Skin epidermis (tissue), 12 donors: ENCODE measurements at regions not wholly inside any gene's neighbourhood (a gene's known extent, or its start where the extent isn't known, plus 50 kb on each side); places are given as distances from the start of the nearest gene placed in this dataset.
"Not testable (repeated sequence)": the region's sequence is repeated elsewhere in the genome, so short reads cannot be mapped to it uniquely, and the experiment has no call there.

Experiments used
- H3K27ac ChIP-seq, 21 experiments: fragments of 200-600 bp; sonication (generic) in 11 of 21; one replicate each; pipeline ENCODE4 v1.5.0; 2020; ENCODE audit warnings: mild to moderate bottlenecking in 3 of 21, inconsistent platforms in 2 of 21, moderate library complexity in 2 of 21
- H3K4me3 ChIP-seq, 7 experiments: fragments of 200-600 bp; sonication (generic) in 2 of 7; one replicate each; pipeline ENCODE4 v1.5.0; 2020; ENCODE audit warnings: inconsistent platforms in 2 of 7, mild to moderate bottlenecking in 2 of 7, moderate library complexity in 1 of 7

- H3K27ac ChIP-seq, H3K4me3 ChIP-seq: not testable (repeated sequence)
Measured at GRCh38 chr4:159976871-159977482, 874.1 kb downstream of the RAPGEF2 start.

- H3K4me3 ChIP-seq = no peak overlapping the region
Measured at GRCh38 chr4:159977907-159978617, 875.2 kb downstream of the RAPGEF2 start.

GRCh38 chr4:159979351-159979750 is 876.5 kb downstream of the RAPGEF2 start:
- no peak overlapping the region for H3K4me3 ChIP-seq
- no peak overlapping the region for H3K27ac ChIP-seq

More at GRCh38 chr4:159977907-159978617, 875.2 kb downstream of the RAPGEF2 start:
- H3K27ac ChIP-seq = no peak overlapping the region

- H3K4me3 ChIP-seq = no peak overlapping the region
- no peak overlapping the region for H3K27ac ChIP-seq
Measured at GRCh38 chr4:159979953-159980352, 877.1 kb downstream of the RAPGEF2 start.

GRCh38 chr4:159980826-159981468 is 878.1 kb downstream of the RAPGEF2 start:
- Histone ChIP-seq H3K4me3 (no peak overlapping the region), H3K27ac (no peak overlapping the region)

- Histone ChIP-seq H3K4me3 (no peak overlapping the region), H3K27ac (no peak overlapping the region)
Measured at GRCh38 chr4:159981469-159981856, 878.6 kb downstream of the RAPGEF2 start.

GRCh38 chr4:159983082-159983481 is 880.2 kb downstream of the RAPGEF2 start:
- no peak overlapping the region for H3K27ac ChIP-seq
- no peak overlapping the region for H3K4me3 ChIP-seq

GRCh38 chr4:160009656-160010493 is 907.0 kb downstream of the RAPGEF2 start:
- H3K27ac ChIP-seq = no peak overlapping the region
- no peak overlapping the region for H3K4me3 ChIP-seq

- no peak overlapping the region for H3K27ac ChIP-seq
- H3K4me3 ChIP-seq = no peak overlapping the region
Measured at GRCh38 chr4:160019936-160020335, 917.1 kb downstream of the RAPGEF2 start.

- no peak overlapping the region for H3K4me3 ChIP-seq
Measured at GRCh38 chr4:160020804-160021203, 917.9 kb downstream of the RAPGEF2 start.

GRCh38 chr4:160021870-160022269 is 919.0 kb downstream of the RAPGEF2 start:
- H3K4me3 ChIP-seq = no peak overlapping the region
- H3K27ac ChIP-seq = no peak overlapping the region

More at GRCh38 chr4:160020804-160021203, 917.9 kb downstream of the RAPGEF2 start:
- H3K27ac ChIP-seq = no peak overlapping the region

GRCh38 chr4:160026721-160027120 is 923.8 kb downstream of the RAPGEF2 start:
- Histone ChIP-seq H3K27ac (no peak overlapping the region), H3K4me3 (no peak overlapping the region)

GRCh38 chr4:160034501-160034900 is 931.6 kb downstream of the RAPGEF2 start:
- H3K27ac ChIP-seq = no peak overlapping the region
- no peak overlapping the region for H3K4me3 ChIP-seq

GRCh38 chr4:160038615-160039014 is 935.7 kb downstream of the RAPGEF2 start:
- H3K27ac ChIP-seq = no peak overlapping the region
- H3K4me3 ChIP-seq = no peak overlapping the region

GRCh38 chr4:160044693-160045092 is 941.8 kb downstream of the RAPGEF2 start:
- no peak overlapping the region for H3K27ac ChIP-seq
- H3K4me3 ChIP-seq = no peak overlapping the region

GRCh38 chr4:160082432-160083207 is 979.7 kb downstream of the RAPGEF2 start:
- Histone ChIP-seq H3K4me3 (no peak overlapping the region), H3K27ac (no peak overlapping the region)

- Histone ChIP-seq H3K4me3 (no peak overlapping the region), H3K27ac (no peak overlapping the region)
Measured at GRCh38 chr4:160091631-160092030, 988.8 kb downstream of the RAPGEF2 start.

GRCh38 chr4:160100316-160100715 is 997.4 kb downstream of the RAPGEF2 start:
- Histone ChIP-seq H3K27ac (no peak overlapping the region), H3K4me3 (no peak overlapping the region)

GRCh38 chr4:160110891-160111290 is 1008.0 kb downstream of the RAPGEF2 start:
- H3K4me3 ChIP-seq = no peak overlapping the region
- H3K27ac ChIP-seq = no peak overlapping the region
